CD4-positive, alpha-beta T cell treated with Interleukin-10 for 1 hour (primary cell): ENCODE measurements at regions not wholly inside any gene's neighbourhood (a gene's known extent, or its start where the extent isn't known, plus 50 kb on each side); places are given as distances from the start of the nearest gene placed in this dataset.
"Not testable (repeated sequence)": the region's sequence is repeated elsewhere in the genome, so short reads cannot be mapped to it uniquely, and the experiment has no call there.

Source experiments
- DNase-seq: peaks from one replicate; pipeline ENCODE4 v3.0.0-alpha.2; 2020

GRCh38 chr5:38143384-38143783 lies 115.0 kb upstream of the EGFLAM start:
- no peak for DNase-seq

- no peak for DNase-seq
Observed at GRCh38 chr5:38141665-38142064, 116.7 kb upstream of the EGFLAM start.

- DNase-seq: no peak
Observed at GRCh38 chr5:38138574-38138973, 119.8 kb upstream of the EGFLAM start.

GRCh38 chr5:38135486-38136039 lies 122.8 kb upstream of the EGFLAM start:
- no peak for DNase-seq

- DNase-seq: no peak
Observed at GRCh38 chr5:38134810-38135209, 123.5 kb upstream of the EGFLAM start.

- DNase-seq: not testable (repeated sequence)
Observed at GRCh38 chr5:38134294-38134693, 124.1 kb upstream of the EGFLAM start.

- no peak for DNase-seq
Observed at GRCh38 chr5:38131686-38132085, 126.7 kb upstream of the EGFLAM start.

GRCh38 chr5:38124321-38124720 lies 134.0 kb upstream of the EGFLAM start:
- DNase-seq: no peak

- DNase-seq: no peak
Observed at GRCh38 chr5:38121420-38121819, 136.9 kb upstream of the EGFLAM start.

GRCh38 chr5:38119836-38120235 lies 138.5 kb upstream of the EGFLAM start:
- no peak for DNase-seq

GRCh38 chr5:38117784-38118479 lies 140.4 kb upstream of the EGFLAM start:
- DNase-seq: no peak

- DNase-seq: no peak
Observed at GRCh38 chr5:38115318-38115827, 143.0 kb upstream of the EGFLAM start.

GRCh38 chr5:38113880-38114279 lies 144.5 kb upstream of the EGFLAM start:
- DNase-seq: no peak

- DNase-seq: no peak
Observed at GRCh38 chr5:38113456-38113855, 144.9 kb upstream of the EGFLAM start.

- DNase-seq: no peak
Observed at GRCh38 chr5:38112938-38113337, 145.4 kb upstream of the EGFLAM start.

- DNase-seq: no peak
Observed at GRCh38 chr5:38110130-38110529, 148.2 kb upstream of the EGFLAM start.

- no peak for DNase-seq
Observed at GRCh38 chr5:38107096-38107495, 151.3 kb upstream of the EGFLAM start.

GRCh38 chr5:38105801-38106200 lies 152.6 kb upstream of the EGFLAM start:
- no peak for DNase-seq

GRCh38 chr5:38105231-38105570 lies 153.2 kb upstream of the EGFLAM start:
- no peak for DNase-seq

GRCh38 chr5:38104497-38105230 lies 153.7 kb upstream of the EGFLAM start:
- DNase-seq: no peak

GRCh38 chr5:38101897-38102296 lies 156.5 kb upstream of the EGFLAM start:
- DNase-seq: no peak

GRCh38 chr5:38099205-38100168 lies 158.9 kb upstream of the EGFLAM start:
- DNase-seq: no peak

GRCh38 chr5:38094889-38095288 lies 163.5 kb upstream of the EGFLAM start:
- no peak for DNase-seq
